VCaP (cell line): ENCODE measurements at regions not wholly inside any gene's neighbourhood (a gene's known extent, or its start where the extent isn't known, plus 50 kb on each side); places are given as distances from the start of the nearest gene placed in this dataset.

Experiments used
- H3K27ac ChIP-seq: fragments of 450-650 bp; 2 replicates; pipeline ENCODE4 v1.5.1; 2017
- TF ChIP-seq, protein P1 (sequence below): fragments of 450-650 bp; conservative IDR thresholded peaks from 2 replicates; pipeline ENCODE4 v1.5.1; 2017; ENCODE audit warnings: mild to moderate bottlenecking, moderate library complexity

DNA sequence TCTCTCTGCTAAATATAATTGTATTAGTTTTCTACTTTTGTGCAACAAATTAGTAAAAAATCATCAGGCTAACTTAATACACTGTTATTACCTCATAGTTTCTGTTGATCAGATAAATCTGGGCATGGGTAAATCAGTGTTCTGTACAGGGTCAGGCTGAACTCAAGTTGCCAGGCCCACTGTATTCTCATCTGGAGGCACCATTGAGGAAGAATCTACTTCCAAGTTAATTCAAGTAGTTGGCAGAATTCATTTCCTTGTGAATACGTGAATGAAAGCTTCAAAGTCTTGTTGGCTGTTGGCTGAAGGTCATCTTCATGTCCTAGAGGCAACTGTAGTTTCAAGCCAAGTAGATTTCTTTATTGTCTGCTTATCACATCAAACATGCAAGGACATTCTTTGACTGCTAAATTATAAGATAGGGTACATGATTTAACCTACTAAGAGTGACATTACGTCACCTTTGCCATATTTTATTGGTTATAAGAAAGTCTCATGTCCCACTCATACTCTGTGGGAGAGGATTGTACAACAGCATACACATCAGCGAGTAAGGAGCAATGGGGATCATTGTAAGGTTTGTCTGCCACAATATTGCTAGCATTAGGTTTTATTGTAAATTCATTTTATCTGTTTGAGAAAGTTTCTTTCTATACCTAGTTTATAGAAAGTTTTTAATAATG is 1219.0 kb downstream of the ARAP2 start:
- TF ChIP-seq, protein P1, sequence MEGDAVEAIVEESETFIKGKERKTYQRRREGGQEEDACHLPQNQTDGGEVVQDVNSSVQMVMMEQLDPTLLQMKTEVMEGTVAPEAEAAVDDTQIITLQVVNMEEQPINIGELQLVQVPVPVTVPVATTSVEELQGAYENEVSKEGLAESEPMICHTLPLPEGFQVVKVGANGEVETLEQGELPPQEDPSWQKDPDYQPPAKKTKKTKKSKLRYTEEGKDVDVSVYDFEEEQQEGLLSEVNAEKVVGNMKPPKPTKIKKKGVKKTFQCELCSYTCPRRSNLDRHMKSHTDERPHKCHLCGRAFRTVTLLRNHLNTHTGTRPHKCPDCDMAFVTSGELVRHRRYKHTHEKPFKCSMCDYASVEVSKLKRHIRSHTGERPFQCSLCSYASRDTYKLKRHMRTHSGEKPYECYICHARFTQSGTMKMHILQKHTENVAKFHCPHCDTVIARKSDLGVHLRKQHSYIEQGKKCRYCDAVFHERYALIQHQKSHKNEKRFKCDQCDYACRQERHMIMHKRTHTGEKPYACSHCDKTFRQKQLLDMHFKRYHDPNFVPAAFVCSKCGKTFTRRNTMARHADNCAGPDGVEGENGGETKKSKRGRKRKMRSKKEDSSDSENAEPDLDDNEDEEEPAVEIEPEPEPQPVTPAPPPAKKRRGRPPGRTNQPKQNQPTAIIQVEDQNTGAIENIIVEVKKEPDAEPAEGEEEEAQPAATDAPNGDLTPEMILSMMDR = no peak
- no peak overlapping the region for H3K27ac ChIP-seq

- TF ChIP-seq, protein P1 = no peak
- H3K27ac ChIP-seq = no peak overlapping the region
Measured at GRCh38 chr4:35038079-35038805, 1206.1 kb downstream of the ARAP2 start.

DNA sequence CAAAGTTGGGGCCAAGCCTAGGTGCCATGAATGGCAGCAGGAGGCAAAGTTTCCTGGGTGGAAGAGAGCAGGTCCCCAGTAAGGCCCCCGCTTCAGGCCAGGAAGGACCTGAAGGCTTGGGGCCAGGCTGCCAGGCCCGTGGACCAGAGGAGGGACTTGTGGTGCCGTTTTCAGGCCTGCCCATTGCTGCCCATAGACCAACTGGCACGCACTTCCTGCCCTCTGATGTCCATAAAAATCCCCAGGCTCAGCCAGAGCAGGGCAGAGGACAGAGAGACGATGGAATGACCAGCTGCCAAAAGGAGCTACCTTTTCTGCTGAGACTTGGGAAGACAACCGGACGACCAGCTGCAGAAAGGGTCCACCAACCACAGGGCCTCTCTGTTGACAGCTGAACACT is 1205.5 kb downstream of the ARAP2 start:
- H3K27ac ChIP-seq = no peak overlapping the region
- TF ChIP-seq, protein P1 = no peak

DNA sequence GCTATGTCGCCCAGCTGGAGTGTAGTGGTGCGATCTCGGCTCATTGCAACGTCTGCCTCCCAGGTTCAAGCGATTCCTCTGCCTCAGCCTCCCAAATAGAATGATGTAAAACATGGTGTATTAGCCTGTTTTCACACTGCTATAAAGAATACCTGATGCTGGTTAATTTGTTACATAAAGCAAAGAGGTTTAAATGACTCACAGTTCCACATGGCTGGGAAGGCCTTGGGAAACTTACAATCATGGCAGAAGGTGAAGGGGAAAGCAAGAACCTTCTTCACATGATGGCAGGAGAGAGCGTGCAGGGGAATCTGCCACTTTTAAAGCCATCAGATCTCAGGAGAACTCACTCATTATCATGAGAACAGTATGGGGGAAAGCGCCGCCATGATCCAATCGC is 1191.8 kb downstream of the ARAP2 start:
- TF ChIP-seq, protein P1 = no peak
- no peak overlapping the region for H3K27ac ChIP-seq

- H3K27ac ChIP-seq = no peak overlapping the region
- TF ChIP-seq, protein P1 = no peak
Measured at GRCh38 chr4:35063031-35063570, 1181.2 kb downstream of the ARAP2 start.

DNA sequence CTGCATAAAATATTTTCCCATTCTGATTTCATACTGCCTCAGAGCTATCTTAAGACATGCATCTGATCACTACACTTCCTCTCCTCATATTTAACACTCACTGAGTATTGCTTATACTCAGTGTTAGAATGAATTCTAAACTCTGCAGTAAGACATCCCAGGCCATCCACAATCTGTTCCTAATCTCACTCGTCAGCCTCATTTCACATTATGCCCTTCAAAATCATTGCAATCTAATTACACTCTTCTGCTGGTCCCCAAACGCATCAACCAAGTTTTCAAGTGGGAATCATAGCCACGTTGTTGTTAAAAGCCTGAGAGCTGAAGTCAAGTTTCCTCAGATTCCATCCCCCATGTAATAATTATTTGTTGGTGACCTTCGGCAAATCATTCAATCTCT is 1177.9 kb downstream of the ARAP2 start:
- TF ChIP-seq, protein P1 = no peak

DNA sequence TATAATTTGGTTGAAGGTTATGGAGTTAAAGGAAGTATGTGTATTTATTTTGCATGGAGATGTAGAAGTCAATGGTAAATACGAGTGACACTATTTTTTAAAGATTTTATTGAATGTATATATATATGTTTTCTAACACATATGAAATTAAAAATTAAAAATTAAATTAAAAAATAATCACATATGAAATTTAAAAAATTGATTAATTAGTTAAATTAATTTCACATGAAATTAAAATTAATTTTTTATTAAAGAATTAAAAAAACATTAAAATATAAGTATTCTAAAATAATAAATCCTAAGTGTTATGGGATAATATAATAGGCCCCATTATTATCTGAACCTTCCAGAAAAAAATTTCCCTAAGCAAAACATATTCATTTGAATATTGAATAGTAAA is 1163.5 kb downstream of the ARAP2 start:
- TF ChIP-seq, protein P1 = no peak
- no peak overlapping the region for H3K27ac ChIP-seq

More for the DNA sequence above, 1177.9 kb downstream of the ARAP2 start:
- no peak overlapping the region for H3K27ac ChIP-seq
